Breast epithelium (tissue), 3 donors: ENCODE measurements at regions not wholly inside any gene's neighbourhood (a gene's known extent, or its start where the extent isn't known, plus 50 kb on each side); places are given as distances from the start of the nearest gene placed in this dataset.

Source experiments
- POLR2A ChIP-seq: fragments of 450-650 bp; IDR thresholded peaks from one replicate; pipeline ENCODE4 v1.6.1; 2016; ENCODE audit warnings: antibody characterized with exemption, mild to moderate bottlenecking, moderate library complexity
- POLR2AphosphoS5 ChIP-seq, 3 donors: sonication (generic); formaldehyde crosslinking; IDR thresholded peaks; one replicate each; pipeline ENCODE4 v1.6.1; 2017; ENCODE audit warnings: antibody characterized with exemption in 3 of 3
- TF ChIP-seq, protein P1 (sequence below), 3 donors: fragments of 450-650 bp; IDR thresholded peaks; one replicate each; pipeline ENCODE4 v1.5.1; 2016 to 2017; ENCODE audit warnings: antibody characterized with exemption in 3 of 3, mild to moderate bottlenecking in 3 of 3, moderate library complexity in 3 of 3

DNA sequence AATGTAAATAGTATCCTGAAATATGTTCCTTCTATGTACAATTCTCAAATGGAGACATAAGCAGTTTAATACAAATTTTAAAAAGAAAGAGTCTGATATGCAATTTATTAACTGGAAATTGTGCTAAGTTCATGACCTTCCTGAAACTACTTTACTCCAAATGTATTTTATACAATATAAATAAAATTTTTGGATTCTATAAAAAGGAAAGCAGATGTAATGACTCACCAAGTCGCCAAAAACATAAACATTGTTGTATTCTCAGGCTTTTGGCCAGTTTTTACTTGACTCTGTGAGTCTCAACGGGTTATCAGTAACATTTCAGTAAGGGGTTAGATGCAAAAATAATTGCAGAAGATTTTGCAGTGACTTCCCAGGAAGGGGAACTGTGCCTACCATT, 948.2 kb downstream of the EPHA3 start:
- TF ChIP-seq POLR2A (no peak), POLR2AphosphoS5 (IDR thresholded peaks at IDR 0.05) (no peak)
- TF ChIP-seq, protein P1, sequence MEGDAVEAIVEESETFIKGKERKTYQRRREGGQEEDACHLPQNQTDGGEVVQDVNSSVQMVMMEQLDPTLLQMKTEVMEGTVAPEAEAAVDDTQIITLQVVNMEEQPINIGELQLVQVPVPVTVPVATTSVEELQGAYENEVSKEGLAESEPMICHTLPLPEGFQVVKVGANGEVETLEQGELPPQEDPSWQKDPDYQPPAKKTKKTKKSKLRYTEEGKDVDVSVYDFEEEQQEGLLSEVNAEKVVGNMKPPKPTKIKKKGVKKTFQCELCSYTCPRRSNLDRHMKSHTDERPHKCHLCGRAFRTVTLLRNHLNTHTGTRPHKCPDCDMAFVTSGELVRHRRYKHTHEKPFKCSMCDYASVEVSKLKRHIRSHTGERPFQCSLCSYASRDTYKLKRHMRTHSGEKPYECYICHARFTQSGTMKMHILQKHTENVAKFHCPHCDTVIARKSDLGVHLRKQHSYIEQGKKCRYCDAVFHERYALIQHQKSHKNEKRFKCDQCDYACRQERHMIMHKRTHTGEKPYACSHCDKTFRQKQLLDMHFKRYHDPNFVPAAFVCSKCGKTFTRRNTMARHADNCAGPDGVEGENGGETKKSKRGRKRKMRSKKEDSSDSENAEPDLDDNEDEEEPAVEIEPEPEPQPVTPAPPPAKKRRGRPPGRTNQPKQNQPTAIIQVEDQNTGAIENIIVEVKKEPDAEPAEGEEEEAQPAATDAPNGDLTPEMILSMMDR (IDR thresholded peaks at IDR 0.05): no peak
